ENCODE measurements at regions not wholly inside any gene's neighbourhood (a gene's known extent, or its start where the extent isn't known, plus 50 kb on each side); places are given as distances from the start of the nearest gene placed in this dataset.

DNA sequence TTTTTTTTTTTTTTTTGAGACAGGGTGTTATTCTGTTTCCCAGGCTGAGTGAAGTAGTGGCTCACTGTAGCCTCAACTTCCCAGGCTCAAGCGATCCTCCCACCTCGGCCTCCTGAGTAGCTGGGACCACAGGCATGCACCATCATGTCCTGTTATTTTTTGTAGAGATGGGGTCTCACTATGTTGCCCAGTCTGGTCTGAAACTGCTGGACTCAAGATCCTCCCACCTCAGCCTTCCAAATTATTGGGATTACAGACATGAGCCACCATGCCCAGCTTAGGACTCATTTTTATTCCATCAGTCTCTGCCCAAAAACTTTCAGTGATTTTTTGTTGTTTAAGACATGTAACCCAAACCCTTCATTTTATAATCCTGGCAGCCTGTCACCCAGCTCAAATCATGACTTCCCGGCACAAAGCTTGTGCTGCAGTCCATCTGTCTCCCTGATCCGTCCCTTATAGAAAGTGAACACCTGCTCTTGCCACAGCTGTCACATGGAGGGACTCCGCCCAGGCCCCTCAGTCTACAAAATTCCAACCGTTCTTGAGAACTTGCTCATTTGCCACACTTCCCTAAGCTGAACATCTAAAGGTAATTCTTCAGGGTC lies 183.9 kb upstream of the JARID2 start:
- H3K27me3 ChIP-seq (ENCODE audit: insufficient read depth): no peaks in the 10 kb centered on the region
- no peaks in the 10 kb centered on the region for H4K20me1 ChIP-seq (ENCODE audit: insufficient read depth)
- ChIA-PET POLR2A (no interaction called here), CTCF (interaction anchor here (0.9 kb wide), 1 partner anchor 23 kb away, joined by 3 read pairs; no protein-coding TSS in a partner anchor)
- no peak for TF ChIP-seq IRF3 (IDR thresholded peaks at IDR 0.05; ENCODE audit: low read depth, low read length)
- DNase-seq: no peak
- no peak overlapping the region for H2AFZ ChIP-seq (ENCODE audit: low read depth)
- H3K4me1 ChIP-seq (ENCODE audit: control insufficient read depth in 1 of 2, insufficient read depth in 2 of 2, low read depth in 1 of 2, low read length in 1 of 2): no peaks in the 10 kb centered on the region; a peak in 2 of 4 replicates
- no peaks in the 10 kb centered on the region for H3K79me2 ChIP-seq (ENCODE audit: insufficient read depth)
- no peak overlapping the region for H3K9ac ChIP-seq
- WGBS (ENCODE audit: low lambda C conversion rate): 65% methylated on average over 6 of the region's 6 CpGs
- no peak overlapping the region for H3K27ac ChIP-seq (ENCODE audit: low read depth in 2 of 2, low read length in 1 of 2)
- no peaks in the 10 kb centered on the region for H3F3A ChIP-seq (replicated peaks; ENCODE audit: insufficient read depth)
- no peak overlapping the region for H3K4me2 ChIP-seq
- H3K9me2 ChIP-seq: no peaks in the 10 kb centered on the region
- no peaks in the 10 kb centered on the region for H3K9me3 ChIP-seq
- H3K36me3 ChIP-seq (replicated peaks in 1 of 2; ENCODE audit: control insufficient read depth in 1 of 2, insufficient read depth in 2 of 2, low read length in 1 of 2): no peaks in the 10 kb centered on the region
- H3K4me3 ChIP-seq (ENCODE audit: low read depth in 2 of 2, low read length in 1 of 2): no peak overlapping the region

- H3K4me3 ChIP-seq (ENCODE audit: low read depth in 2 of 2, low read length in 1 of 2): no peak overlapping the region
- 68% methylated on average over 8 of the region's 8 CpGs for WGBS (ENCODE audit: low lambda C conversion rate)
- H3K27ac ChIP-seq (ENCODE audit: low read depth in 2 of 2, low read length in 1 of 2): no peak overlapping the region
- H3K4me1 ChIP-seq (ENCODE audit: control insufficient read depth in 1 of 2, insufficient read depth in 2 of 2, low read depth in 1 of 2, low read length in 1 of 2): no peaks in the 10 kb centered on the region; a peak in 2 of 4 replicates
- no peaks in the 10 kb centered on the region for H3K9me3 ChIP-seq
- no peak overlapping the region for H3K4me2 ChIP-seq
- H3K79me2 ChIP-seq (ENCODE audit: insufficient read depth): no peaks in the 10 kb centered on the region
- H4K20me1 ChIP-seq (ENCODE audit: insufficient read depth): no peaks in the 10 kb centered on the region
- no peaks in the 10 kb centered on the region for H3K36me3 ChIP-seq (replicated peaks in 1 of 2; ENCODE audit: control insufficient read depth in 1 of 2, insufficient read depth in 2 of 2, low read length in 1 of 2)
- no peak overlapping the region for H2AFZ ChIP-seq (ENCODE audit: low read depth)
- POLR2A ChIA-PET: no interaction called here
- no peaks in the 10 kb centered on the region for H3K9me2 ChIP-seq
- CTCF ChIA-PET: no interaction called here
- H3K9ac ChIP-seq: no peak overlapping the region
- TF ChIP-seq POLR2AphosphoS5 (IDR thresholded peaks at IDR 0.05; ENCODE audit: low read depth, low read length) (no peak), SMC3 (IDR thresholded peaks at IDR 0.05; ENCODE audit: low read depth, low read length) (no peak), IRF3 (IDR thresholded peaks at IDR 0.05; ENCODE audit: low read depth, low read length) (no peak), TAF1 (IDR thresholded peaks at IDR 0.05; ENCODE audit: borderline replicate concordance, low read depth, low read length) (no peak), EZH2phosphoT487 (IDR thresholded peaks at IDR 0.05; ENCODE audit: borderline replicate concordance, low read depth) (no peak)
- H3K27me3 ChIP-seq (ENCODE audit: insufficient read depth): no peaks in the 10 kb centered on the region
- no peak for DNase-seq
- no peaks in the 10 kb centered on the region for H3F3A ChIP-seq (replicated peaks; ENCODE audit: insufficient read depth)
Observed at GRCh38 chr6:15062516-15063252, 183.2 kb upstream of the JARID2 start.

DNA sequence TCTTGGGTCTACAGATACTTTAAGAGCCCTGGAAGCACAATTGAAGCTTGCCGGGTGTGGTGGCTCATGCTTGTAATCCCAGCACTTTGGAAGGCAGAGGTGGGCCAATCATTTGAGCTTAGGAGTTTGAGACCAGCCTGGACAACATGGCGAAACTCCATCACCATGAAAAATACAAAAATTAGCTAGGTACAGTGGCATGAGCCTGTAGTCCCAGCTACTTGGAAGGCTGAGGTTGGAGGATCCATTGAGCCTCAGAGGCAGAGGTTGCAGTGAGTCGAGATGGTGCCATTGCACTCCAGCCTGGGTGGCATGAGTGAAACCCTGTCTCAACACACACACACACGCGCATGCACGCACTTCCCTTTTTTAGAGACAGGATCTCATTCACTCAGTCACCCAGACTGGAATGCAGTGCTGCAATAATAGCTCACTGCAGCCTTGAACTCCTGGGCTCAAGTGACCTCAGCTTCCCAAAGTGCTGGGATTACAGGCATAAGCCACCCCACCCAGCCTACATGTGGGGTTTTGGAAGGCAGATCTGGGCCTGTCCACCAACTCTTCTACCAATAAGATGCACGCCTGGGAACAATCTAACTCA lies 182.5 kb upstream of the JARID2 start:
- DNase-seq: no peak
- Histone ChIP-seq H3K4me3 (ENCODE audit: low read depth in 2 of 2, low read length in 1 of 2) (no peak overlapping the region), H3K27ac (ENCODE audit: low read depth in 2 of 2, low read length in 1 of 2) (no peak overlapping the region), H3K27me3 (ENCODE audit: insufficient read depth) (no peaks in the 10 kb centered on the region), H3K4me2 (no peak overlapping the region), H3K9me2 (no peaks in the 10 kb centered on the region), H3K9ac (no peak overlapping the region), H3K4me1 (ENCODE audit: control insufficient read depth in 1 of 2, insufficient read depth in 2 of 2, low read depth in 1 of 2, low read length in 1 of 2) (no peaks in the 10 kb centered on the region; a peak in 2 of 4 replicates), H3F3A (replicated peaks; ENCODE audit: insufficient read depth) (no peaks in the 10 kb centered on the region), H2AFZ (ENCODE audit: low read depth) (no peak overlapping the region), H3K9me3 (no peaks in the 10 kb centered on the region), H4K20me1 (ENCODE audit: insufficient read depth) (no peaks in the 10 kb centered on the region), H3K36me3 (replicated peaks in 1 of 2; ENCODE audit: control insufficient read depth in 1 of 2, insufficient read depth in 2 of 2, low read length in 1 of 2) (no peaks in the 10 kb centered on the region), H3K79me2 (ENCODE audit: insufficient read depth) (no peaks in the 10 kb centered on the region)
- CTCF ChIA-PET: no interaction called here
- 65% methylated on average over 7 of the region's 7 CpGs for WGBS (ENCODE audit: low lambda C conversion rate)
- POLR2A ChIA-PET: no interaction called here
- no peak for TF ChIP-seq USF2 (IDR thresholded peaks at IDR 0.05; ENCODE audit: borderline replicate concordance, low read depth, low read length)
- TF ChIP-seq CHD2 (IDR thresholded peaks at IDR 0.05; ENCODE audit: low read length, partially characterized antibody): no peak
- TF ChIP-seq, protein P1, sequence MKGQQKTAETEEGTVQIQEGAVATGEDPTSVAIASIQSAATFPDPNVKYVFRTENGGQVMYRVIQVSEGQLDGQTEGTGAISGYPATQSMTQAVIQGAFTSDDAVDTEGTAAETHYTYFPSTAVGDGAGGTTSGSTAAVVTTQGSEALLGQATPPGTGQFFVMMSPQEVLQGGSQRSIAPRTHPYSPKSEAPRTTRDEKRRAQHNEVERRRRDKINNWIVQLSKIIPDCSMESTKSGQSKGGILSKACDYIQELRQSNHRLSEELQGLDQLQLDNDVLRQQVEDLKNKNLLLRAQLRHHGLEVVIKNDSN (IDR thresholded peaks at IDR 0.05; ENCODE audit: borderline replicate concordance, low read depth): no peak
- TF ChIP-seq JUND (IDR thresholded peaks at IDR 0.05): no peak
- TF ChIP-seq PBX3 (IDR thresholded peaks at IDR 0.05): no peak
- no peak for TF ChIP-seq EZH2phosphoT487 (IDR thresholded peaks at IDR 0.05; ENCODE audit: borderline replicate concordance, low read depth)

Data from SK-N-SH (cell line).